Inflammatory macrophage (primary cell): ENCODE measurements at regions not wholly inside any gene's neighbourhood (a gene's known extent, or its start where the extent isn't known, plus 50 kb on each side); places are given as distances from the start of the nearest gene placed in this dataset.

Experiments used
- DNase-seq, 2 donors: peaks; one replicate each; pipeline ENCODE4 v3.0.0-alpha.2; 2020 to 2022

DNA sequence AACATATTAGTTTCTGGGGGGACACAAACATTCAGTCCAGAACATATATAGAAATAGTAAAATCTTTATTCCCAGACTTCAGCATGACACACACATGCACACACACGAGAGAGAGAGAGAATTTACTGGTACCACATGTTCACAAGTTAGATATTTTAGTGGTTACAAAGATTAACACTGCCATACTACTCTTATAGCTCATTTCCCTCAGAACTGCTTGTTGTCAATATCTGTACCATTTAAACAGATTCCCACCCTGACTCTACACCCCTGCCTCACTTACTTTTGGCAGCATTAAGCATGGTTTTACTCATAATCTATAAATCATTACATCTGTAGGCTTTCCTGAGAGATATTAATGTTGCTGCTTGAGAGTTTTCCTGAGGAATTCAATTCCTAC, 524.7 kb upstream of the HTR2A start:
- no peak for DNase-seq

DNA sequence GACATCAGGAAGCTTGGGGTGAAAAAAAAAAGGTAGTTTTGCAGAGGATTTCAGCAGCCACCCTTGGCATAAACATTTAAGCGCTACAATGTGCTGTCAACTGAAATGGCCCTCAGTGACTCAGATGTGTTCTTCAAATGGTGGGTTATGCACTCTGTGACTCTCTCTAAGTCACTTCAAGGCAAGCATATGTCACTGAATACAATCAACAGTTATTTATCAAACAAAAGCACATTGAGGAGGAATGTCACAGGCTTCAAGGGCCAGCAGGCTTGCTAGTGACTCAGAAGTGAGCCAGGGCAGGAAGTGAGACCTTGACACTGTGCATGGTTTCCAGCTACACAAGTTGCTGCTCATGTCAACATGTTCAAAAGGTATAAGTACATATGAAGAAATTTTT, 523.7 kb upstream of the HTR2A start:
- no peak for DNase-seq

DNA sequence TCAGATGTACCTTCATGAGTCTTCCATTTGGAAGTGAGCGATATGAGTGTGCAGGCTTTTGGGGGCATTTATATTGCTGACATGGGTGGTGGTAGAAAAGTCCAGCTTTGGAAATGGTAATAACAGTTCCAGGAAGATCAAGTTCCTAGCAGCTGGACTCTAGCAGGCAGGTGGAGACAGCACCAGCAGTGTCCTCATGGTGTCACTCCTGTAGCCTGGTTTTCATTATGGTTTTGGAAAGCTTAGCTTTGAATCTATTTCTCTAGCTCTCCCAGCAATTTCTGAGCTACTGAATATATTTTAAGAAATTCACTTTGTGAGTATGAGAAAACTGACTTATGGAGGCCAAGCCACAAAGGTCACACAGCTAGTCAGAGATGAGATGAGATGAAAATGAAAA, 523.2 kb upstream of the HTR2A start:
- DNase-seq = no peak

DNA sequence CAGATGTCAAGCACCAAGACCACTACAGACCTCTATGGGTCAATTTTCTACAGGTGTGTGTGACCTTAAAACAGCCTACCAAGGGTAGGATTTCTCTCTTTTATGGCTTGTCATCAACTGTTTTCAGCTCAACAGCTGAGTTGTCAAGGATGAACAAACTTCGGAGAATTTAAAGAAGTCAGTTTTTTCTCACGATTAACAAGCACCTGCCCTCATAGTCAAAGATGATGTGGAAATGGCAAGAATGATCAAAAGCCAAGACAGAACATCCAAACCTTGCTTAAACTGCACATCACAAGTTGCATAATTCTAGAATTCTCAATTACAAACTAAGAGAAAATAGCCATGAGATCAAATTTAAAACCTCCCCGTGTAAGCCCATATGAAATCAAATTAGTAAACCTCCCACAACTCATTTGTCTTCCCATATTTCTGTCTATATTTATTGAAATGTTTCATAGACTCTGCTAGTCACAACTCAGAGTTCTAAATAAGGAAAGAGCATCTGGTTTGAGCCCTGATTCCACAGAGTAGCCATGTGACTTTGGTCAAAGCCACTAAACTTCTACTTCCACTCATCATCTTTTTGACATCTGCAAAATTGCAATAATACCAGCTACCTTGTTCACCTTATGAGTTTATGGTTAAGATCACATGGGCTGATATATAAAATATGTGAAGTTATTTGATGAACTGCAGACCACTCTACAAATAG, 521.5 kb upstream of the HTR2A start:
- no peak for DNase-seq

DNA sequence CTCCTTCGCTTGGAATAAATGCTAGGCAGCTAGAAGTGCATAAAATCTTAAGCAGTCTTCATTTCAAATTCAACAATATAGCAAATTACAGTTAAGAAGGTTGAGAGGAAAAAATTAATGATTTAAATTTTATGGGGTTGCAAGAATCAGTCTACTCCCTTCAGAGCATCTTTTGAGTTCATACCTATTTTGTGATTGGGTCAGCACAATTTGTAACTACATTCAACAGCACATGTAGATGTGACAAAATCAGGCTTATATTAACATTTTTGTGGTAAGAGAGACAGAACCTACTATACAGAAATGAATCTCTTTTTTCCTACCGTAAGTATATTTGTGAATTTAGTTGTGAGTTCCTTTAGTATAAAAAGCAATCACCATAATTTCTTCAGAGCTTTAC, 520.6 kb upstream of the HTR2A start:
- DNase-seq = no peak

DNA sequence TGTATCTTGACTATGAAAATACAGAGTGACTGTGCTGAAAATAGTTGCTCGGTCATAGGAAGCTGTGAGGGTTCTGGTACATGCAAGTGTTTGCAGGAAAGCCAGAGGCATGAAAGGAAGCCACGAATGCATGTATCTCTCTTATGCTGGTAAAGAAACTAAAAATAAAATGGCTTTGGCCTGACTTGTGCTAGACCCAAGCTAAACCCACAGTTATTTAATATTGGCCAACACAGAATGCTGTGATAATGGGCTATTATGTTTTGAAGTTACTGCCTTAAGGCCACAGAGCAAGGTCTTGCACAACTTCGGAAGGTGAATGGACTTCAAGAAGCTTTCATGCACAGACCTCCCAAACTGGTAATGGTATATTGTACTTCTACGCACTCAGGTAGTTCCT, 518.2 kb upstream of the HTR2A start:
- no peak for DNase-seq

DNA sequence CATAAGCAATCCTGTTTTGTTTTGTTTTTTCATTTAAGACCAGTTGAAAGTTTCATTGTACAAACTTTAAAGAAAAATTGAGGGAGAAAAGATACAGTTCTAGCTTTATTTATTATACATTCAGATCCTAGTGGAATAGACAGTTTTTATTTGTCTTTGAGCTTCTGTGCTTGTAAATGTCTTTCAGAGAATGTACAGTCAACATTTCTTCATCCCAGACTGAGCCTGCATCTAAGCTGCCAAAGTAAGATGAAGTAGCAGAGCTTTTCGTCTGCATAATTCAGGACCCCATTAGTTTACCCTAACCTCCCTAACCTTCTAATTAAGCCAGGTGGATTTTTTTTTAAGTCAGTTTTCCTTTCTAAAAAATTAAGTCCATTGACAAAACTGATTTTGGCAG, 516.7 kb upstream of the HTR2A start:
- no peak for DNase-seq

DNA sequence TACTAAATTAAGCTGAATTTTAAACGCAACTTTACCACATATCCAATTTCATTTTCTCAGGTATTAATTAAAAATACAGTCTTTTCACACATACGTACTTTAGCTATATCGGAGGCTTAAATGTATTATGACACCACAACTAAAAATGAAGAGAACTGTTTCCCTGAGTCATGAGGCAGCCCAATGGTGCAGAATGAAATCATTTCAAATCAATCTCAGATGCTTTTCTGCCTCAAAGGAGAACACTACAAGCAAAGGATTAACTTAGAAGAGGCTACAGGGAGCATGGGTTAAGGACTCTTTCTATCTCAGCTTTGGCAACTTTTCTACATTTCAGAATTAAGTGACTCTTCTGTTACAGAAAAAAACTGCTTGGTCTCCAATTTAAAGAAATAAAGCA, 516.3 kb upstream of the HTR2A start:
- DNase-seq = no peak

DNA sequence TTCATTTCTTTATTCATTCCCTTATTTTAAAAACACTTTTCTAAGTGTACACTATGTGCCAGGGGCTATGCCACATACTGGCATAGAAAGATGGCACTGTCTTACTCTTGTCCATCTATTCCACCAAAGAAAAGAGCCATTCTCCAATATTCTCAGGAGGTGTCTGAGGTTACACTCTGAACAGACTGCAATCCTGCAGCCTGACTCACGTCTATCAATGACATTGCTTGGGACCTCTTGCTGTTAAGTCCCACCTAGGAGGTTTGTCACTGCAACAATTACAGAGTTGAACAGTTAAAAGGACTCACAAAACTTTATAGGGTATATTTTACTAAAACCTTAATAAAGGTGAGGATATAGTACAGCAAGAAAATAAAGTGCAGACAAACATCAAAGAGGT, 512.9 kb upstream of the HTR2A start:
- DNase-seq = no peak

DNA sequence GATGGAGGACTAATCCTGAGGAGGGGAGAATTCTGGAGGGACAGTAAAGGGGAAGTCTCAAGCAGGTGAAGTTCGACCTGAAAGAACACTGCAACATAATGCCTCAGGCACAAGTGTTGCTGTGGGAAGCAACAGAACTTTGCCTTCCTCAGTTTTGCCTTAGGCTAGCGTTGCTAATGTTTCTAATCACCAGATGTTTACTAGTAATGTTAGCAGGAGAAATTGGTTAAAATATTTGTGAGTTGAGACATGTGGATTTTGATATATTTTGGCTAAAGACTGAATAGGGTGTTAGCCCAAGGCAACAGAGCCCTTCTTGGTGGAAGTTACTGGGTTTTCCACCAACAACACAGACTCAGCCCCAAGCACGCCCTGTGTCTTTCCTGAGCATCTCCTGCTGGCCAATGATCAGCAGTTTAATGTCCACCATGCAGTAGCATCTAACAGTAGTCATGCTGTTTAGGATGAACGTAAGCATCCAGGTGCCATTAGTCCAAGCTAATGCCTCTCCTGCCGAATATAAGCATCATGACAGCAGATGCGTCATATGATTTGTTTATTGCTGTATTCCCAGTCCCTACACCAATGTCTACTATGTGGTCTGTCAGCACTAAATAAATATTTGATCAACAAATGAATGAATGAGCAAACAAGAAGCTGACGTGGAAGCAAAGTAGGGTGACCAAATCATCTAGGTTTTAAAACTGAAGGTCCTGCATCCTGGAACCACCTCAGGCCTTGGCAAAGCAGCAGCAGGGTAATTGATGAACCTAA, 511.9 kb upstream of the HTR2A start:
- DNase-seq = peak in 1 of 2 donors; percentile 0

DNA sequence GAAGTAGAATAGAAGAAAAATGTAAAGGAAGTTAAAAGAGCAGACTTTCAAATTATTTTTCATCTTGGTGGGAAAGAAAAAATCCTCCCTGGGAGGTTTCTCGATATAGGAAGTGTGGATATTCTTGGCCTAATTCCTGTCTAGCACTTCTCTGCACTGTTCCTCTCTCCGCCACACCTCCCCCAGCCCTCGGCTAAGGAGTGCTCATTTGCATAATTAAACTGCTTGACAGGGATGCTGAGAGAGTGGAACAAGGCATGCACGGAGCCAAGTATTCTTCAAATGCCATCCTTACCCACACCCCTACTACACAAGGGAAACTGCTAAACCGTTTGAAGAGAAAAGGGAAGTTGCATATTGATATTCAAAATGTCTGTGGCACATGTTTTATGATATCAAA, 511.0 kb upstream of the HTR2A start:
- no peak for DNase-seq

DNA sequence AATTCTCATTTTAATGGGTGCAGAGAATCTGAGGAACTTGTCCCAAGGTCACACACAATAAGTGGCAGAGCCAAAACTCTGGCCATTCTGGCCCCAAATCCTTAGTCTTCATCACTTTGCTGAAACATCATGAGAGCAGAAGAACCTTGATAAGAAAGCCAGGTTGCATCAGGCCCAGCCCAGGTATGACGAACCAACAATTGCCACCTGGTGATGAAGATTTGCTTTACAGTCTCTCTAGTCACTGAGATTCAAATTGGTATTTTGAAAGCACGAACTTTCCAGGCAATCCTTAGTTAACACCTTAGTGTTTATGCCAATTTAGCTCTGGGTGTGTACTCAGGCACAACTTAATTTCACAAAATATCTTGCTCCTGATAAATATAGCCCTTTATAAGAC, 502.7 kb upstream of the HTR2A start:
- no peak for DNase-seq

DNA sequence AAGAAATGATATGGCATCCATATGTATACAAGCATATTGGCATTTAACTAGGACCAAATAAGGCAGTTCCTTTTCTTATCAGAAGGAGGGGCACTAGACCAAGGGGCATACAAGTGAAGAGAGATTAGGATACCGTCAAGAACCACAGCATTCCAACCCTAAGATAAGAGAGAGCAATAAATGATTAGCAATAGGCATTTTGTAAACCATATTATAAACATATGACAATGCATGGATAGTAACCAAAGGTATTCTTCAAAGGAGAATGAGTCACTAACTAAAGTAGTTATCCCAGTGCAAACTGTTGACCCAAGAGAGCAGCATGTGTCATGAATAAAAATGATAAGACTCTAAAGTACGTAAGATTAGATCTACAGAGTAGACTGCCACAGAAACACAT, 500.9 kb upstream of the HTR2A start:
- DNase-seq = no peak

DNA sequence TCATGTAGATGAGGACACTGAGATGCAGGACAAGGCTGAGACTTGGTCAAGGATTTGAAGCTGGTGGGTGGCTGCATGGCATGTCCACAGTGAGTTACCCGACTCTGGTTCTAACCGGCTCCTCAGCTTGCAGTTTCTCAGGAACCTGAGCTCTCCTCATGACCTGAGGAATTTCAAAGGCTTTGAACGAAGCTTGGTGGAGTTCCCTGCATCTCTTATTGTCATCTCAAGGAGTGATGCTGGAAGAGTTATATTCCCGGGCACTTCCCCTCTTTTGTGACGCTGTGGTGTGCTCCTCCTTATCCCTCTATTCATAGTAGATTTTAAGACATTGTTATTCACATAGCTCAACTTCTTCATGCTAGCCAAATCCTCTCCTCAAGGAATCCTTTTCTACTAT, 500.1 kb upstream of the HTR2A start:
- DNase-seq = no peak

DNA sequence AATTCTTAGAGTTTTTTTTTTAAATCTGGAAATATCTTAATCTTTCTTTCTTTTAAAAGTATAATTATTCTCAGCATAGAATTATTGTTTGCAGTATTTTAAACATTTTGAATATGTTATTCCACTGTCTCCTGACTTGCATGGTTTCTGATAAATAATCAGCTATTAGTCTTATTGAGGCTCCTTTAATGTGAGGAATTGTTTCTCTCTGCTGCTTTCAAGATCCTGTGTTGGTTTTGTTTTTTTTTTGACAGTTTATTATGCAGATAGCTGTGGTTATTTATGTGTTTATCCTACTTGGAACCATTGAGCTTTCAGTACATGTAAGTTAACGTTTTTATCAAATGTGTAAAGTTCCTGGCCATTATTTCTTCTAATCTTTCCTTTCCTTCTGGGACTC, 477.9 kb upstream of the HTR2A start:
- no peak for DNase-seq

DNA sequence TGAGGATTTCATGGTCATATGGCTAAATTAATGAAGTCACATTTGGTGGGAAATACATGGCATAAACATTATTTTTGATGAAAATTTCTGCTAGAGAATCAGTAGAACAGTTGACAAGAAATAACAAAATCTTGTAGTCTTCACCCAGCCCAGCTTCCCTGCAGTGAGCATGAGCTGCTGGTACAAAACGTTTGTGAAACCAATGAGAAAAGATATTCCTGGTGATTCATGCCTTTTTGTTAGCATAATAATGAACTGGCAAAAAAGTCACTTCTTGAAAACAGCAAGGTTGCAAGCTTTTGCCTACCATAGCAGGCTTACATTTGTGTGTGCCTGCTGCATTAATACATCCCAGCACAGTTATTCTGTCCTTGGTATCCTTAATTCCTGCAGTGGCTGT, 475.9 kb upstream of the HTR2A start:
- DNase-seq = no peak

DNA sequence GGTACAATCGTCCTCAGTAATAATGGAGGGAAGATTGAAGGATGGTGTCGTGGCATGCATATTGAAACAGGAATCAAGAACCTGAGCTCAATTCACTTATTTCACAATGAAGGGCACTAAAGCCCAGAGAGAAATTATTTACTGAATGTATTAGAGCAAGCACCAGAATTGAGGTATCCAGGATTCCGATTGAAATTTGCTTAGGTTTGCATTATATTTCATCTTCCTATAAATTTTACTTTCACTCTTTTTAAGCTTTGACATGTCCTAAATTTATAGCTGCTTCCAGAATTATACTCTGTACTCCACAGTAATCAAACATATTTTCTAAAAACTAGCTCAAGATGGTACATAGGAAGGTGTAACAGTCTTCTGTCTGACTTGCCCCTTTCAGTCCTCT, 454.9 kb upstream of the HTR2A start:
- no peak for DNase-seq

DNA sequence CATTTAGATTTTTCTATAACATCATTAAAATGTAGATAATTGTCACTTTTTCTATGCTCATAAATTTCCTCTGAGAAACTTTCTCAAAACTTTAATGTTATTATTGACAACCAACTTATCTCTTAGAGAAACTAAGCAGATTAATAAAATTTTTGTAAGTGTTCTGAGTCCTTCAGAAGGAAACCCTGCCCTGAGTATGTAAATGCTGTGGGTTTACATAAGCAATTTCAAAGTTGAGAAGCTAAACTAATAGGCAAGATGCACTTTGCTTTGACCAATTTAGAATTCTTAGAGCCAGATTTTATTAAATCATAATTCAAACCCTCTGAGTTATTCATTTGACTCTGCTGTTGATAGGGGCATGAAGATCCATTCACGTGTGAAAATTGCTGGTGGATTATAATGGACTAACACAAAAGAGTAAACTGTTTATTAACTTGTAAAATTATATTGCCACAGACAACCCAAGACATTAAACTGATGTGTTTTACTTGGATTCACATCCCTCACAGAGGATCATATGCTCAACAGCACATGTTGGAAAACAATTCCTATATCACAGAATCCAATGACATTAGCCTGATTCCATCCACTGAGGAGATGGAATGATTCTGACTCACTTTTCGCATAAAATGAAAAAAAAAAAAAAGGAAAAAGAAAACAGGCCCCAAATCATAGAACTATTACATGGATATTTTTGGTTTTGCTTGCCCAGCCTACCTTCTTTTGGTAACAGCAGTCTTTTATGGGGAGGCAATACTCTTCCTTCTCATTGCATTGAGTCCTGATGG, 453.7 kb upstream of the HTR2A start:
- DNase-seq = no peak

DNA sequence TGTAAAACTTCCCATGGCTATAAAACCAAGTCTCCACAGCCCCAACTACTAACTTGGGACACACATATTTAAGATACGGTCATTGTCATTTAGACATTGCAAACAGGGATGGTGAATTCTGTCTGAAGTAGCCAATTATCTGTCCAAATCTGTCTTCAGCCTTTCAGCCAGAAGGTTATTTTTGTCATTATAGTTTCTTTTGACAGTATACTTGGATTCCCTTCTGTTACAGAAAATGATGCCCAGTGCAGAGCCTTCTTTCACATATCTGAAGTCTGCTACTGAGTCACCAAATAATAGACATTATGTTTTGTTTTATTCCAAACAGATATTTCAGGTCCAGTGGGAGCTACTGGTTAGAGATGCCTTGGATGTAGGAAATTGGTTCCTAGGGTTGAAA, 452.4 kb upstream of the HTR2A start:
- no peak for DNase-seq

DNA sequence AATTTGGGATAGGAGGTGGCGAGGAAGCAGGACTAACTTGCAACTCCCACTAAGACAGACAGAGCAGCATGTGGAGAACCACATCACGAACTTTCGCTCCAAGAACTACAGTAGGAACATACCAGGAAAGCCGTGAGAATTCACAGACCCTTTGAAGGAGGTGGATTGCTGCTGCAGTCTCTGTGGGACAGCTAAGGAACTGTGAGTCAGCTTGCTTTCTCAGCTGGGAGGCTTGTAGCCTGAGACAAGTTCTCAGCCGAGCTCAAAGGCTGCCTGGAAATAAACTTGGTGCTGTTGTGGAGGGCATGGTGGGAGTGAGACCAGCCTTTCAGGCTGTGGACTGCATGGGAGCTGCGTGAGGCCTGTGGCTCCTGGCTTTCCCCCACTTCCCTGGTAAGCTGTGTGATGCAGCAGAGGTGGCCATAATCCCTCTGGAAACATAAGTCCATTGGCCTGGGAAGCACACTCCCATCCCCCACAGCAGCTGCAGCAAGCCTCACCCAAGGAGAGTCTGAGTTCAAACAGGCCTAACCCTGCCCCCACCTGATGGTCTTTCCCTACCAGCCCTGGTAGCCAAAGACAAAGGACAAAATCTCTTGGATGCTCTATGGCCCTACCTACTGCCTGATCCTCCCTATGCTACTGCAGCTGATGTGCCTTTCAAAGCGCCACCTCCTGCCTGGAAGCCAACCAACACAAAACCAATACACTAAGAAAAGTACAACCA, 441.1 kb upstream of the HTR2A start:
- DNase-seq = no peak

DNA sequence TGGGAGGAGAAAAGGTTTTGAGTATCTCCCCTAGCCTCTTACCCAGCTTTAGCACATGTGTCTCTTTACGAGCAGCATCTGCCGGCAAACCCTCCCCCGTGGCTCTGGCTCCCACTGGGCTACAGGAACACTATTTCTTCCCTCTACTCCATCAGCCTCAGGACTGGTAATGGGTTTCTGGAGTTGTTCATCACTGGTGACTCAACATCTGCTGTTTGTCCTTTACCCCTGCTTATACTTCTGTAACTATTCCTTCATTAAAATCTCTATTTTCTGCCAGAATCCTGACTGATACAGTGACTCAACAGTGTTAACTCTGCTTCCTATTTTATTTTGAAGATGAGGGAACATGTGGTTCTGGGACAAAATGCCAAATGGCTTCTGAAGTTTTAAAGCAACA, 437.3 kb upstream of the HTR2A start:
- DNase-seq = no peak

DNA sequence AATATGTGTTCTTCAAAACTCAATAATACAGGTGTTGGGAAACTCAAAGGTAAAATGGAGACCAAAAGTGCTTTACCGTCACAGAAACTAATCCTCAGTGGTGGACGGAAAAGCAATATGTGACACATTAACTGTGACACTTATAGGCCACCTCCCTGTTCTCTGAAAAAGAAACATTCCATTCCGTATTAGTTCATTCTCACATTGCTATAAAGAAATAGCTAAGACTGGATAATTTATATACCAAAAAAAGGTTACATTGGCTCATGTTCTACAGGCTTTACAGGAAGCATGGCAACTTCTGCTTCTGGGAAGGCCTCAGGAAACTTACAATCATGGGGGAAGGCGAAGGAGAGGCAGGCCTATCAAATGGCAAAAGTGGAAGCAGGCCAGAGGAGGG, 435.3 kb upstream of the HTR2A start:
- no peak for DNase-seq

DNA sequence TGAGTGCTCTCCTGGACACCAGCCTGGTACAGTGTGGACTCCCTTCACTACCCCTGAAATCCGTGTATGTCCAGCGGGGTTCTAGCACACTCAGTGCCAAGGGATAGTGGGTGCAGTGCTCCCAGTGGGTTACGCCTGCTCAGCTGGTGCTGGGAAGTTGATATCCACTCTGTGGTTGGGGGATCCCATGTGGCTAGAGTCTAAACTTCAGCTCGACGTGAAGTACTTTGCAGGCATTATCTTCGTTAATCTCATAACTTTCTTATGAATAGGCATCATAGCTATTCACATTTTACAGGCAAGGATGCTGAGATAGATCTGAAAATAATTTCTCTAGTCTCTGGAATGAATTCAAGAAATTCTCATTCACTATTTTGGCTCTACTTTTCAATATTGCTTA, 433.2 kb upstream of the HTR2A start:
- DNase-seq = no peak
